Chondrocyte (in vitro differentiated cells): ENCODE measurements at regions not wholly inside any gene's neighbourhood (a gene's known extent, or its start where the extent isn't known, plus 50 kb on each side); places are given as distances from the start of the nearest gene placed in this dataset.

Experiments
- DNase-seq: peaks from one replicate; pipeline ENCODE4 v3.0.0; 2021; ENCODE audit warnings: mixed read lengths, low spot score
- H3K27ac Mint-ChIP-seq: one replicate; pipeline ENCODE4 v1.8.0; 2021; ENCODE audit warnings: mild to moderate bottlenecking, moderate library complexity, mixed read lengths; ENCODE audit not compliant: unreplicated experiment
- H3K27me3 Mint-ChIP-seq: 2 replicates; pipeline ENCODE4 v1.8.0; 2021; ENCODE audit warnings: low read depth, mixed read lengths
- H3K36me3 Mint-ChIP-seq: 2 replicates; pipeline ENCODE4 v1.8.0; 2021; ENCODE audit warnings: low read depth, mixed read lengths
- H3K4me1 Mint-ChIP-seq: 2 replicates; pipeline ENCODE4 v1.8.0; 2021; ENCODE audit warnings: low read depth, mild to moderate bottlenecking, mixed read lengths
- H3K4me3 Mint-ChIP-seq: one replicate; pipeline ENCODE4 v1.8.0; 2021; ENCODE audit warnings: mild to moderate bottlenecking, moderate library complexity, mixed read lengths; ENCODE audit not compliant: unreplicated experiment
- H3K9me3 Mint-ChIP-seq: 2 replicates; pipeline ENCODE4 v1.8.0; 2021; ENCODE audit warnings: low read depth, mixed read lengths
- CTCF ChIP-seq: fragments of 200-600 bp; sonication (generic); IDR thresholded peaks from 2 replicates; pipeline ENCODE4 v1.5.0; 2021; ENCODE audit warnings: antibody characterized with exemption, mild to moderate bottlenecking, moderate library complexity

- Mint-ChIP-seq H3K27ac (peak overlapping the region; percentile 69), H3K36me3 (no peaks in the 10 kb centered on the region), H3K4me3 (no peak overlapping the region), H3K9me3 (no peaks in the 10 kb centered on the region), H3K27me3 (no peaks in the 10 kb centered on the region), H3K4me1 (peaks cover 83% of the 10 kb centered on the region)
- no peak for DNase-seq
- no peak for TF ChIP-seq CTCF
Observed at GRCh38 chr11:130608287-130608686, 159.8 kb downstream of the ADAMTS15 start.

DNA sequence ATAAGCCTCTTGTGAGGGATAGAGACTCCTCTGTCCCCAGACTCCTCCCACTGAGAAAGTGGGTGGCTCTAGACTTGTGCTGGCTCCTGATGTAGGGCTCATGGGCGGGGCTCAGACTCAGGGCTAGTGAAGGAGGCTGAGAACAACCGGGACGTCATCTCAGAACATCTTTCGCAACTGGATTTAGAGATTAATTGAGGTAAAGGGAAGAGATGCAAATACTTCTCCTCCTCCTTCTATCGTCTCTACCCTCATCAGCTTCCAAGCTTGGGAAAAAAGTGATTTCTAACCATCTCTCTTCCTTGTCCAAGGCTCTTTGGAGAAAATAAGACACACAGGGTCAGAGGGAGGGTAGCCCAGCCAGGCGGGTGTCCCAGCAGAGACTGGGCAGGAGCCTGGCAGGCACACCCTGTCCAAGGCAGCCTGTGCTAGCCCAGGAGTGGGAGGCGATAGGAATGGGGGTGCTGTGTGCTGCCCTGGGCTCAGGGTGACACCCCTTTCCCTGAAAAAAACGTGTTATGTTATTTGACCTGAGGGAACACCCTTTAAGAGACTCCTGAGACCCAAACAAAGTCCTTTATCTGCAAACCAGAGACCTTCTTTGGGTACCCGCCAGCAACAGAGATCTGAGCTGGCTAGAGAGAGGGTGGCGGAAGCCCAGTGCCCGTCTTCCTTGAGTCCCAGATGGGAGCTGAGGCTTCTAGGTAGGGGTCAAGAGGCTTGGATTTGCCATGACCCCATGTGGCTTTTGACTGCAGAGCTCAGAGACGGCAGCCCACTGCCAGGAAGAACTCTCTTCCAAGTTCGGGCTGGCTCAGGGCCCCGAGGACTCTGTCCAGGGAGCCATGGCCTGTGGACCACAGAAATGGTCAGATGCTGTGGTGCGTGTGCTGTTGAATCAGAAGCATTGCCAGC, 160.9 kb downstream of the ADAMTS15 start:
- Mint-ChIP-seq H3K27me3 (no peaks in the 10 kb centered on the region), H3K9me3 (no peaks in the 10 kb centered on the region), H3K36me3 (no peaks in the 10 kb centered on the region), H3K4me3 (peak overlapping the region; percentile 12), H3K27ac (peak overlapping the region; percentile 83), H3K4me1 (peaks cover 85% of the 10 kb centered on the region)
- DNase-seq, result no peak
- TF ChIP-seq CTCF, result no peak

- Mint-ChIP-seq H3K4me3 (no peak overlapping the region), H3K27ac (peak overlapping the region; percentile 89), H3K27me3 (no peaks in the 10 kb centered on the region), H3K4me1 (peaks cover 62% of the 10 kb centered on the region), H3K9me3 (no peaks in the 10 kb centered on the region), H3K36me3 (no peaks in the 10 kb centered on the region)
- TF ChIP-seq CTCF, result no peak
- DNase-seq, result no peak
Observed at GRCh38 chr11:130611791-130612251, 163.4 kb downstream of the ADAMTS15 start.

GRCh38 chr11:130612291-130612851, 163.9 kb downstream of the ADAMTS15 start:
- Mint-ChIP-seq H3K27ac (peak overlapping the region; percentile 89), H3K36me3 (no peaks in the 10 kb centered on the region), H3K4me3 (no peak overlapping the region), H3K9me3 (no peaks in the 10 kb centered on the region), H3K27me3 (no peaks in the 10 kb centered on the region), H3K4me1 (peaks cover 56% of the 10 kb centered on the region)
- DNase-seq, result no peak
- TF ChIP-seq CTCF, result no peak

- peaks cover 47% of the 10 kb centered on the region for H3K4me1 Mint-ChIP-seq
- DNase-seq, result no peak
- H3K27ac Mint-ChIP-seq, result peak overlapping the region; percentile 57
- H3K27me3 Mint-ChIP-seq, result no peaks in the 10 kb centered on the region
- no peak for TF ChIP-seq CTCF
- no peak overlapping the region for H3K4me3 Mint-ChIP-seq
- peaks cover 5% of the 10 kb centered on the region for H3K9me3 Mint-ChIP-seq
- peaks cover 1% of the 10 kb centered on the region for H3K36me3 Mint-ChIP-seq
Observed at GRCh38 chr11:130613396-130613795, 165.0 kb downstream of the ADAMTS15 start.
